Heart left ventricle (tissue), 16 donors: ENCODE measurements at regions not wholly inside any gene's neighbourhood (a gene's known extent, or its start where the extent isn't known, plus 50 kb on each side); places are given as distances from the start of the nearest gene placed in this dataset.
"Not testable (repeated sequence)": the region's sequence is repeated elsewhere in the genome, so short reads cannot be mapped to it uniquely, and the experiment has no call there.

ENCODE experiments used
- ATAC-seq, 4 donors: fragments of 200-7000 bp; cut with Tn5 transposase; one replicate each; pipeline ENCODE4 v1.9.1; 2020 to 2022; ENCODE audit warnings: moderate library complexity in 4 of 4, mild to moderate bottlenecking in 3 of 4, moderate number of reproducible peaks in 1 of 4
- DNase-seq, 5 donors: peaks; one replicate each; pipeline ENCODE4 v3.0.0-alpha.2; 2020
- H3K27ac ChIP-seq, 12 donors: fragments of 200-600 bp; sonication (generic) in 4 of 12; one replicate each; pipeline versions ENCODE4 v1.5.0 to v1.8.0; 2016 to 2022; ENCODE audit warnings: mild to moderate bottlenecking in 2 of 12
- H3K27me3 ChIP-seq, 9 donors: fragments of 200-600 bp; sonication (generic) in 2 of 9; one replicate each; pipeline versions ENCODE4 v1.5.1 to v1.8.0; 2016 to 2022; ENCODE audit warnings: mild to moderate bottlenecking in 3 of 9
- H3K36me3 ChIP-seq, 9 donors: fragments of 200-600 bp; sonication (generic) in 2 of 9; one replicate each; pipeline versions ENCODE4 v1.5.0 to v1.8.0; 2018 to 2022; ENCODE audit warnings: mild to moderate bottlenecking in 2 of 9
- H3K4me1 ChIP-seq, 12 donors: fragments of 200-600 bp; sonication (generic) in 4 of 12; one replicate each; pipeline versions ENCODE4 v1.5.0 to v1.8.0; 2016 to 2022; ENCODE audit warnings: mild to moderate bottlenecking in 3 of 12
- H3K4me3 ChIP-seq, 12 donors: fragments of 200-600 bp; sonication (generic) in 4 of 12; one replicate each; pipeline versions ENCODE4 v1.5.0 to v1.8.0; 2017 to 2022; ENCODE audit warnings: mild to moderate bottlenecking in 9 of 12, moderate library complexity in 4 of 12
- H3K9me3 ChIP-seq, 12 donors: fragments of 200-600 bp; sonication (generic) in 4 of 12; one replicate each; pipeline versions ENCODE4 v1.5.0 to v1.8.0; 2016 to 2022; ENCODE audit warnings: mild to moderate bottlenecking in 1 of 12
- POLR2A ChIP-seq, 2 donors: fragments of 450-650 bp; IDR thresholded peaks; one replicate each; pipeline ENCODE4 v1.6.1; 2017; ENCODE audit warnings: antibody characterized with exemption in 2 of 2, mild to moderate bottlenecking in 2 of 2, moderate library complexity in 2 of 2
- WGBS, 4 donors: extraction: QIAGEN DNeasy Blood & Tissue Kit in 2 of 4; methylation state at CpG; one replicate each; pipeline versions ENCODE4 v1.1.5 to v1.1.7; 2013 to 2018; 5-methylcytosine and 5-hydroxymethylcytosine counted together
- intact Hi-C, 10 donors: fragments of 100-400 bp; cut with DNase I; formaldehyde crosslinking; loops; one replicate each; pipeline versions ENCODE4 v1.11.1 to v1.14.2; 2022
- TF ChIP-seq, protein P1 (sequence below), 12 donors: fragments of 200-600 bp; sonication (generic) in 4 of 12; IDR thresholded peaks; one replicate each; pipeline versions ENCODE4 v1.5.0 to v1.8.0; 2018 to 2022; ENCODE audit warnings: antibody characterized with exemption in 12 of 12, mild to moderate bottlenecking in 5 of 12
- donor health status: ischemic (EF 13 %, LVEDD 7.1; RV severe dilation, severe dysfunction).
- donor health status: healthy with polysubstance abuse.
- donor health status: DM: no; HTN: yes; CAD: no.
- donor health status: DM: no; HTN: no; CAD: no.
- donor health status: ischemic (EF 25% LVEDD 6.9; RV normal size, moderate dysfunction).
- donor health status: ischemic (EF 25% LVEDD 5.7; RV mildly dilated, moderate dysfunction).
- donor health status: healthy.
- donor health status: DM: yes; HTN: yes; CAD: no.
- donor health status: ischemic (EF 35%, LVEDD 5.7; RV mildly dilated, moderate dysfunction).
- donor health status: nonischemic (EF 11% LVEDD 7.7; RV severe dilation, severe dysfunction).
- donor health status: DM: yes; HTN: yes; CAD: no.
- donor health status: PGD.
- donor health status: ischemic (EF 29% LVEDD 5.4; RV normal size, mild dysfunction).
- donor health status: nonischemic (EF 23%, LVEDD 6.1; RV moderate dilation, normal function).

DNA sequence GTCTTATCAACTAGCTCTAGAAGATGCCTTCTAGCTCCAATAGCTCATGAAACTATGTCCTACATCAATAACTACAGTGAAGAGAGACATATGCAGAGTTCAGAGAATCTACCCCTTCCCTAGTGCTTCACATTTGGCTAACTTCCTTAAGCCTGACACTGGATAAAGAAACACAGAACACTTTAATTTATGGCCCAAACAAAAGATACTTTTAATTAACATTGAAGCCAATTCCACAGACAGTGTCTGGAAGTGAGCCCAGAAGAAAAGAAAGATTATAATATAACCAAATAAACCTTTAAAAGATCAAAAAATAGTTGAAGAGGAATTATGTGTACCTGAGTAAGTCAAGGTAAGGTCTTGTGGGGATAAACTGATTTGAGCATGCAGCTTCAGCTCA is 255.2 kb downstream of the C11orf87 start:
- Histone ChIP-seq H3K4me3 (no peak overlapping the region), H3K9me3 (no peaks in the 10 kb centered on the region), H3K4me1 (no peaks in the 10 kb centered on the region), H3K27ac (no peak overlapping the region), H3K27me3 (no peaks in the 10 kb centered on the region), H3K36me3 (no peaks in the 10 kb centered on the region)
- intact Hi-C loops: no loop called here
- TF ChIP-seq, protein P1, sequence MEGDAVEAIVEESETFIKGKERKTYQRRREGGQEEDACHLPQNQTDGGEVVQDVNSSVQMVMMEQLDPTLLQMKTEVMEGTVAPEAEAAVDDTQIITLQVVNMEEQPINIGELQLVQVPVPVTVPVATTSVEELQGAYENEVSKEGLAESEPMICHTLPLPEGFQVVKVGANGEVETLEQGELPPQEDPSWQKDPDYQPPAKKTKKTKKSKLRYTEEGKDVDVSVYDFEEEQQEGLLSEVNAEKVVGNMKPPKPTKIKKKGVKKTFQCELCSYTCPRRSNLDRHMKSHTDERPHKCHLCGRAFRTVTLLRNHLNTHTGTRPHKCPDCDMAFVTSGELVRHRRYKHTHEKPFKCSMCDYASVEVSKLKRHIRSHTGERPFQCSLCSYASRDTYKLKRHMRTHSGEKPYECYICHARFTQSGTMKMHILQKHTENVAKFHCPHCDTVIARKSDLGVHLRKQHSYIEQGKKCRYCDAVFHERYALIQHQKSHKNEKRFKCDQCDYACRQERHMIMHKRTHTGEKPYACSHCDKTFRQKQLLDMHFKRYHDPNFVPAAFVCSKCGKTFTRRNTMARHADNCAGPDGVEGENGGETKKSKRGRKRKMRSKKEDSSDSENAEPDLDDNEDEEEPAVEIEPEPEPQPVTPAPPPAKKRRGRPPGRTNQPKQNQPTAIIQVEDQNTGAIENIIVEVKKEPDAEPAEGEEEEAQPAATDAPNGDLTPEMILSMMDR (IDR thresholded peaks at IDR 0.05): no peak
- no peak for TF ChIP-seq POLR2A (IDR thresholded peaks at IDR 0.05)
- DNase-seq (no peak), ATAC-seq (no peak)

DNA sequence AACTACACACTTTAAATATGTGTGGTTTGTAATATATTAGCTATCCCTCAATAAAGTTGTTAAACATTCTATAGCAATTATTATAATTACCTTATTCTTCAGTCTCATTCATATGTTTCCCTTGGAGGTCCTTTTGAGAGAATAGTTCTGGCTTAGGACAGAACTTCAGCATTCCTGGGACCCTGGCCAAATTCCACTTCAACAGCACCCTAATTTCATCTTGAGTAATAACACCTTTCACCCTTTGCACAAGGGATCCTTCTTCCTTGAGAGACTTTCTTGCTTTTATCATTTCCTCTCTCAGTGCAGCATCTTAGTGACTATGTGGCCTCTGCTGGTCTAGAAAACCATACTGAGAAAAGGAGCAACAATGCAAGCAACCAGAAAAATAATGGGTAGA is 255.9 kb downstream of the C11orf87 start:
- Histone ChIP-seq H3K9me3 (no peaks in the 10 kb centered on the region), H3K4me1 (no peaks in the 10 kb centered on the region), H3K27me3 (no peaks in the 10 kb centered on the region), H3K4me3 (no peak overlapping the region), H3K36me3 (no peaks in the 10 kb centered on the region), H3K27ac (no peak overlapping the region)
- DNase-seq (no peak), ATAC-seq (no peak)
- intact Hi-C loops: no loop called here
- TF ChIP-seq, protein P1 (IDR thresholded peaks at IDR 0.05): no peak
- no peak for TF ChIP-seq POLR2A (IDR thresholded peaks at IDR 0.05)

DNA sequence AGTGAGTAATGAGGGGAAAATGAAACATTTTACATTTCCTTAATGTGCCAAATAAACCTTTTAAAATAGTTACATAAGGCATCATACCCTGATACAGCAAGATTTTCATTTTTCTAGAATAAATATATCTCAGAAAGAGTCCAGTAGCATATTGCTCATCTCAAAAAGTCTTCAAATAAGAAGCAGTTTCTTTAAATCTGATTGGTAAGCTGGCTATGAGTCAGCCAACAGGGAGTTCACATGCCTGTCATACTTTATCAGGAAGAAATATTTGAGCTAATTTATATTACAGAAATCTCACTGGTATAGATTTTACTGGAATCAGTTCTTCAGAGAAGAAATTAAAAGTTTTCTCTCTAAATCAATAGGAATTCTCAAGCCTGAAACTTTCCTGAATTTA is 258.1 kb downstream of the C11orf87 start:
- H3K4me3 ChIP-seq: no peak overlapping the region
- no peaks in the 10 kb centered on the region for H3K9me3 ChIP-seq
- ATAC-seq: no peak
- no peaks in the 10 kb centered on the region for H3K27me3 ChIP-seq
- H3K27ac ChIP-seq: no peak overlapping the region
- intact Hi-C loops: no loop called here
- TF ChIP-seq, protein P1 (IDR thresholded peaks at IDR 0.05): no peak
- TF ChIP-seq POLR2A (IDR thresholded peaks at IDR 0.05): no peak
- H3K36me3 ChIP-seq: no peaks in the 10 kb centered on the region
- no peak for DNase-seq
- H3K4me1 ChIP-seq: no peaks in the 10 kb centered on the region

DNA sequence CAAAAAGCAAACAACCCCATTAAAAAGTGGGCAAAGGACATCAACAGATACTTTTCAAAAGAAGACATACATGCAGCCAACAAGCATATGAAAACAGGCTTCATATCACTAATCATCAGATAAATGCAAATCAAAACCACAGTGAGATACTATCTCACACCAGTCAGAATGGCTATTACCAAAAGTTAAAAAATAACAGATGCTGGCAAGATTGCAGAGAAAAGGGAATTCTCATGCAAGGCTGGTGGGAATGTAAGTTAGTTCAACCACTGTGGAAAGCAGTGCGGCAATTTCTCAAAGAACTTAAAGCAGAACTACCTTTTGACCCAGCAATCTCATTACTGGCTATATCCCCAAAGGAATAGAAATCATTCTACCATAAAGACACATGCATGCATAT is 260.8 kb downstream of the C11orf87 start:
- intact Hi-C loops: not testable (repeated sequence)

DNA sequence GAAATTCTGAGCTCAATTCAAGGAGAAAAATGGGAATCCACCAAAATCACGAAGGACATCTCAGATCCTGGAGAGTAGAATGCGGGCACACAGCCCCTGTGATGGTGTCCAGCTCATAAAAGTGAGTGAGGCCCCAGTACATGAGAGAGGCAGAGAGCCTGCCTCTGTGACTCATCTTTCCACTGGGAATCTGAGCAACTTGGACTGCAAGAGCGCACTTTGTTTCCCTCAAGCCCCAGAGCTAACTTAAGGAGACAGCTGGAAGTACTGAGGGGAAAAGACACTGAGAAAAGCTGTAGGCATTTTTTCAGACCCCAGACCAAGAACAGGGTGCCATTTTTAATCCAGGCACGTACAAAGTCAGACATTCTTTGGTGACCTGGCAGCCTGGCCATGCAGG is 273.7 kb downstream of the C11orf87 start:
- ATAC-seq (peak in 1 of 4 donors; percentile 31), DNase-seq (no peak)
- H3K27ac ChIP-seq: no peak overlapping the region
- H3K36me3 ChIP-seq: no peaks in the 10 kb centered on the region
- H3K4me1 ChIP-seq: no peaks in the 10 kb centered on the region
- TF ChIP-seq POLR2A (IDR thresholded peaks at IDR 0.05): no peak
- TF ChIP-seq, protein P1 (IDR thresholded peaks at IDR 0.05): no peak
- WGBS, 4 donors: 55 to 77% (median 63%) methylated on average over 4 of the region's 4 CpGs
- intact Hi-C loops: loop anchor here in 6 of 10 donors (2.0 to 10.0 kb wide), 3 partner anchors 991 to 998 kb away; no protein-coding TSS in a partner anchor
- peaks cover 0 to 47% (median 13%) of the 10 kb centered on the region in 12 donors for H3K9me3 ChIP-seq
- H3K4me3 ChIP-seq: no peak overlapping the region
- no peaks in the 10 kb centered on the region for H3K27me3 ChIP-seq

More for the DNA sequence above, 260.8 kb downstream of the C11orf87 start:
- not testable (repeated sequence) for H3K9me3 ChIP-seq, H3K27ac ChIP-seq, H3K36me3 ChIP-seq, ATAC-seq, H3K27me3 ChIP-seq, DNase-seq, H3K4me1 ChIP-seq, H3K4me3 ChIP-seq
- WGBS, 4 donors: 92 to 100% (median 96%) methylated on average over 1 of the region's 1 CpG
